IMR-90 (cell line): ENCODE measurements at regions not wholly inside any gene's neighbourhood (a gene's known extent, or its start where the extent isn't known, plus 50 kb on each side); places are given as distances from the start of the nearest gene placed in this dataset.

Experiments used
- ATAC-seq: fragments of 200-7000 bp; cut with Tn5 transposase; 2 replicates; pipeline ENCODE4 v1.9.1; 2020; ENCODE audit warnings: low read depth, mild to moderate bottlenecking, moderate library complexity
- BruUV-seq: library from RNA; stranded (reverse); fragments of 400-500 nt; replicated peaks from 2 replicates; lab custom pipeline; 2021; lab: Mats Ljungman, UMichigan
- CTCF ChIA-PET: fragments of 300-600 bp; formaldehyde crosslinking; extraction: SDS; loops from one replicate; lab custom pipeline; 2021; ENCODE audit warnings: antibody characterized with exemption; lab: Yijun Ruan, JAX
- POLR2A ChIA-PET: fragments of 300-600 bp; sonication (Branson Sonifier 250); formaldehyde crosslinking; loops from one replicate; lab custom pipeline; 2022; ENCODE audit warnings: antibody characterized with exemption; ENCODE audit not compliant: unreplicated experiment; lab: Charles Lee
- DNase-seq: peaks from one replicate; pipeline ENCODE4 v3.0.0; 2013
- H2AFZ ChIP-seq: replicated peaks from 2 replicates; pipeline ENCODE3; 2013; ENCODE audit warnings: low read length, mild to moderate bottlenecking; ENCODE audit not compliant: poor library complexity
- H2AK5ac ChIP-seq: 2 replicates; pipeline ENCODE4 v1.6.1; 2013; ENCODE audit warnings: low read depth, low read length, inconsistent platforms
- H2AK9ac ChIP-seq: replicated peaks from 2 replicates; pipeline ENCODE3; 2013; ENCODE audit warnings: mild to moderate bottlenecking, low read depth, low read length, moderate library complexity; ENCODE audit not compliant: poor library complexity
- H2BK120ac ChIP-seq: 2 replicates; pipeline ENCODE4 v1.6.1; 2013; ENCODE audit warnings: low read depth, low read length, inconsistent platforms
- H2BK15ac ChIP-seq: 3 replicates; pipeline ENCODE4 v1.6.1; 2013; ENCODE audit warnings: low read depth, low read length, inconsistent platforms
- H2BK20ac ChIP-seq: 2 replicates; pipeline ENCODE4 v1.6.1; 2013; ENCODE audit warnings: low read depth, mild to moderate bottlenecking, inconsistent platforms, low read length, moderate library complexity
- H2BK5ac ChIP-seq: 2 replicates; pipeline ENCODE4 v1.6.1; 2013; ENCODE audit warnings: mild to moderate bottlenecking, low read depth, low read length, inconsistent platforms; ENCODE audit not compliant: poor library complexity, severe bottlenecking
- H3K14ac ChIP-seq: replicated peaks from 2 replicates; pipeline ENCODE4 v1.6.1; 2013; ENCODE audit warnings: low read depth, low read length, inconsistent platforms
- H3K18ac ChIP-seq: 2 replicates; pipeline ENCODE4 v1.6.1; 2013; ENCODE audit warnings: low read depth, low read length, control low read depth
- H3K23ac ChIP-seq: 2 replicates; pipeline ENCODE4 v1.6.1; 2013; ENCODE audit warnings: low read depth, low read length, inconsistent platforms
- H3K27ac ChIP-seq: 2 replicates; pipeline ENCODE4 v1.5.1; 2013; ENCODE audit warnings: mild to moderate bottlenecking, control low read depth, low read length; ENCODE audit not compliant: insufficient read depth
- H3K27me3 ChIP-seq: 2 replicates; pipeline ENCODE4 v1.6.1; 2013; ENCODE audit warnings: low read length; ENCODE audit not compliant: control insufficient read depth, insufficient read depth
- H3K36me3 ChIP-seq: 2 replicates; pipeline ENCODE4 v1.6.1; 2013; ENCODE audit warnings: low read length, mixed read lengths; ENCODE audit not compliant: control insufficient read depth, insufficient read depth
- H3K4ac ChIP-seq: 2 replicates; pipeline ENCODE4 v1.6.1; 2013; ENCODE audit warnings: low read depth, low read length, inconsistent platforms
- H3K4me1 ChIP-seq: 2 replicates; pipeline ENCODE4 v1.6.1; 2013; ENCODE audit warnings: low read length, mixed read lengths; ENCODE audit not compliant: control insufficient read depth, insufficient read depth
- H3K4me2 ChIP-seq: 2 replicates; pipeline ENCODE4 v1.6.1; 2013; ENCODE audit warnings: low read depth, mild to moderate bottlenecking, control low read depth, low read length, moderate library complexity
- H3K4me3 ChIP-seq: 2 replicates; pipeline ENCODE4 v1.5.1; 2013; ENCODE audit warnings: low read depth, mild to moderate bottlenecking, control low read depth, low read length, moderate library complexity; ENCODE audit not compliant: insufficient read depth
- H3K56ac ChIP-seq: 2 replicates; pipeline ENCODE4 v1.6.1; 2013; ENCODE audit warnings: low read length, inconsistent platforms; ENCODE audit not compliant: insufficient read depth; ENCODE audit errors: extremely low read depth
- H3K79me1 ChIP-seq, 2 experiments: 2 replicates each; pipeline ENCODE4 v1.6.1; 2013; ENCODE audit warnings: low read length in 2 of 2, inconsistent platforms in 1 of 2, low read depth in 1 of 2
- H3K9ac ChIP-seq: 2 replicates; pipeline ENCODE4 v1.6.1; 2013; ENCODE audit warnings: low read depth, low read length, control low read depth
- H3K9me1 ChIP-seq: 2 replicates; pipeline ENCODE4 v1.6.1; 2013; ENCODE audit warnings: low read length, inconsistent platforms; ENCODE audit not compliant: insufficient read depth
- H3K9me3 ChIP-seq: 2 replicates; pipeline ENCODE4 v1.6.1; 2013; ENCODE audit warnings: low read length; ENCODE audit not compliant: control insufficient read depth, insufficient read depth
- H4K20me1 ChIP-seq: 2 replicates; pipeline ENCODE4 v1.6.1; 2013; ENCODE audit warnings: low read length, inconsistent platforms; ENCODE audit not compliant: insufficient read depth
- H4K5ac ChIP-seq: 2 replicates; pipeline ENCODE4 v1.6.1; 2013; ENCODE audit warnings: mild to moderate bottlenecking, low read depth, low read length, control low read depth
- H4K8ac ChIP-seq, 2 experiments: 2 replicates each; pipeline ENCODE4 v1.6.1; 2013; ENCODE audit warnings: low read depth in 2 of 2, low read length in 2 of 2, control low read depth in 1 of 2, inconsistent platforms in 1 of 2
- H4K91ac ChIP-seq: 2 replicates; pipeline ENCODE4 v1.6.1; 2013; ENCODE audit warnings: low read depth, low read length, inconsistent platforms; ENCODE audit not compliant: insufficient read depth
- BHLHE40 ChIP-seq: fragments of 150-350 bp; IDR thresholded peaks from 2 replicates; pipeline ENCODE4 v1.6.1; 2016; ENCODE audit warnings: mild to moderate bottlenecking, low read depth, low read length
- CEBPB ChIP-seq: IDR thresholded peaks from 2 replicates; pipeline ENCODE4 v1.6.1; 2012; ENCODE audit warnings: low read depth, low read length, improper control_type of control experiment
- CHD1 ChIP-seq: IDR thresholded peaks from 2 replicates; pipeline ENCODE4 v1.6.1; 2012; ENCODE audit warnings: low read depth, low read length, improper control_type of control experiment
- CTCF ChIP-seq: conservative IDR thresholded peaks from 2 replicates; pipeline ENCODE4 v1.5.1; 2012; ENCODE audit warnings: mild to moderate bottlenecking, low read depth, low read length, improper control_type of control experiment
- ELK1 ChIP-seq: fragments of 150-350 bp; IDR thresholded peaks from 2 replicates; pipeline ENCODE4 v1.6.1; 2016; ENCODE audit warnings: low read depth, mild to moderate bottlenecking, low read length, moderate library complexity, borderline replicate concordance
- FOS ChIP-seq: fragments of 150-350 bp; IDR thresholded peaks from 2 replicates; pipeline ENCODE4 v1.6.1; 2016; ENCODE audit warnings: low read depth, low read length
- MAFK ChIP-seq: IDR thresholded peaks from 2 replicates; pipeline ENCODE4 v1.6.1; 2012; ENCODE audit warnings: low read depth, low read length, improper control_type of control experiment
- MAZ ChIP-seq: IDR thresholded peaks from 2 replicates; pipeline ENCODE4 v1.6.1; 2012; ENCODE audit warnings: low read depth, mild to moderate bottlenecking, low read length, improper control_type of control experiment, moderate library complexity, borderline replicate concordance
- MXI1 ChIP-seq: IDR thresholded peaks from 2 replicates; pipeline ENCODE4 v1.6.1; 2012; ENCODE audit warnings: low read depth, mild to moderate bottlenecking, low read length, moderate library complexity, borderline replicate concordance
- POLR2A ChIP-seq: IDR thresholded peaks from 2 replicates; pipeline ENCODE4 v1.6.1; 2012; ENCODE audit warnings: mild to moderate bottlenecking, low read depth, low read length
- RAD21 ChIP-seq: IDR thresholded peaks from 2 replicates; pipeline ENCODE4 v1.6.1; 2012; ENCODE audit warnings: low read length, improper control_type of control experiment
- RCOR1 ChIP-seq: IDR thresholded peaks from 2 replicates; pipeline ENCODE4 v1.6.1; 2012; ENCODE audit warnings: mild to moderate bottlenecking, low read length, improper control_type of control experiment; ENCODE audit not compliant: insufficient replicate concordance
- RFX5 ChIP-seq: IDR thresholded peaks from 2 replicates; pipeline ENCODE4 v1.8.0; 2012; ENCODE audit warnings: low read depth, mild to moderate bottlenecking, low read length, moderate library complexity
- SMC3 ChIP-seq: fragments of 150-350 bp; IDR thresholded peaks from 2 replicates; pipeline ENCODE4 v1.6.1; 2016; ENCODE audit warnings: low read depth, mild to moderate bottlenecking, antibody characterized with exemption, low read length, moderate library complexity
- USF2 ChIP-seq: fragments of 150-350 bp; IDR thresholded peaks from 2 replicates; pipeline ENCODE4 v1.6.1; 2017; ENCODE audit warnings: mild to moderate bottlenecking, antibody characterized with exemption, low read length, low read depth
- WGBS, 2 experiments: methylation state at CpG; one replicate each; pipeline versions ENCODE4 v1.1.5 to v1.1.7; 2013; ENCODE audit warnings: missing lambda C conversion rate in 2 of 2; ENCODE audit not compliant: insufficient read length in 1 of 2; ENCODE audit errors: extremely low coverage in 2 of 2; 5-methylcytosine and 5-hydroxymethylcytosine counted together
- dilution Hi-C: fragments of 300-500 bp; cut with HindIII; formaldehyde crosslinking; loops from one replicate; pipeline ENCODE4 v1.14.3; 2018; ENCODE audit warnings: low sequenced_read_pairs; ENCODE audit not compliant: unreplicated experiment
- in situ Hi-C: fragments of 300-500 bp; cut with MboI; formaldehyde crosslinking; loops from 3 replicates; pipeline ENCODE4 v1.14.3; 2019; ENCODE audit warnings: low sequenced_read_pairs, inconsistent platforms, mixed read lengths
- intact Hi-C: fragments of 100-400 bp; cut with micrococcal nuclease; formaldehyde crosslinking; loops from 2 replicates; pipeline ENCODE4 v1.10.0; 2022

GRCh38 chr5:40238066-40238745 lies 441.5 kb upstream of the PTGER4 start:
- no peak overlapping the region for H3K9ac ChIP-seq
- no peak for DNase-seq
- H3K4me3 ChIP-seq: no peak overlapping the region
- no peak overlapping the region for H2AK9ac ChIP-seq
- H3K4me1 ChIP-seq: no peaks in the 10 kb centered on the region; the same call in 1 of the 2 replicates
- no peak overlapping the region for H2AK5ac ChIP-seq
- peaks cover 5% of the 10 kb centered on the region for H3K9me3 ChIP-seq
- H3K14ac ChIP-seq: no peak overlapping the region
- H3K4me2 ChIP-seq: no peak overlapping the region
- no peak overlapping the region for H2AFZ ChIP-seq
- H3K4ac ChIP-seq: no peak overlapping the region
- H2BK20ac ChIP-seq: no peak overlapping the region
- POLR2A ChIA-PET: no interaction called here
- in situ Hi-C loops (no loop called here), intact Hi-C loops (no loop called here), dilution Hi-C loops (no loop called here)
- CTCF ChIA-PET: no interaction called here
- WGBS, 2 experiments: 75% methylated on average over 1 of the region's 5 CpGs; no CpG with 5 or more reads in 1 of the 2 experiments
- TF ChIP-seq RCOR1 (no peak), MAZ (no peak), SMC3 (no peak), MXI1 (no peak), RAD21 (no peak), USF2 (no peak), CHD1 (no peak), BHLHE40 (no peak), ELK1 (no peak), POLR2A (no peak), MAFK (no peak), RFX5 (no peak), CTCF (no peak), CEBPB (no peak), FOS (no peak)
- no peak overlapping the region for H3K18ac ChIP-seq
- no TSS peak for BruUV-seq
- no peak overlapping the region for H2BK15ac ChIP-seq
- no peak overlapping the region for H3K56ac ChIP-seq
- no peak overlapping the region for H3K27ac ChIP-seq
- H4K20me1 ChIP-seq: no peaks in the 10 kb centered on the region
- no peaks in the 10 kb centered on the region for H3K27me3 ChIP-seq
- no peaks in the 10 kb centered on the region for H3K79me1 ChIP-seq
- no peak overlapping the region for H3K23ac ChIP-seq
- H2BK120ac ChIP-seq: no peak overlapping the region
- no peaks in the 10 kb centered on the region for H3K36me3 ChIP-seq
- no peak overlapping the region for H4K8ac ChIP-seq
- no peak for ATAC-seq
- no peak overlapping the region for H2BK5ac ChIP-seq
- H4K91ac ChIP-seq: no peak overlapping the region
- H3K9me1 ChIP-seq: 0 out of 2 replicates have a peak, but pooled peaks cover 2% of the 10 kb centered on the region
- no peak overlapping the region for H4K5ac ChIP-seq
